Lung microvascular endothelial cell (primary cell): ENCODE measurements at regions not wholly inside any gene's neighbourhood (a gene's known extent, or its start where the extent isn't known, plus 50 kb on each side); places are given as distances from the start of the nearest gene placed in this dataset.
A peak's percentile ranks its signal among the peaks of the same experiment; 100 is the strongest.

ENCODE experiments used
- DNase-seq, 2 donors: peaks; one replicate each; pipeline versions ENCODE4 v3.0.0 to v3.0.0-alpha.2; 2010; ENCODE audit warnings: low read depth in 2 of 2

DNA sequence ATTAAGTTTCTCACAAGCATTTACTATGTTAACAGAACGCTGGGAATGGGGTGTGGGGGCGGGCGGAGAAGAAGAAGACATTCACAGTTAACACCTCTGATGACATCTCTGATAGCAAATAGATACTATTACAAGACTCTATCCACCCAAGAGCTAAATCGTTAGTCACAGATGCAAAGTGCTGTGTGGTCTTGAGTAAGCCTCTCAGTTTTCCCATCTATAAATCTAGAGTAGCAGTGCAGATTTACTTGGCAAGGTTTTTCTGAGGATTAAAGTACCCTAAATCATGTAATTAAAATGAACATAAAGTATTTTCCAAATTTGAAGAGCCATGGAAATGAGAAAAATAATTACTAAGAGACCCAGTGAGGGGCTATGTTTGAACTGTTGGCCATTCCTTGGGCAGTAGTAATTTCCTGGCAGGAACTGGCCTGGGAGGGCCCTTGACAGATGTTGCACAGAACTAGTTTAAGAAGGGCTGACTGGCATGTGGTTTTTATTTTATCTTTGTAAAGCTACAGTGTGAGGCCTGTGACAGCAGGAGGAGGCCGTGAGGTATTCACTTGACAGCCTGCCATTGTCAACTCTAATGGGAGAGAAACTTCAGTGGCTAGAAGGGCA lies 58.7 kb upstream of the APOBEC4 start:
- peak; percentile 18 to 75 for DNase-seq

DNA sequence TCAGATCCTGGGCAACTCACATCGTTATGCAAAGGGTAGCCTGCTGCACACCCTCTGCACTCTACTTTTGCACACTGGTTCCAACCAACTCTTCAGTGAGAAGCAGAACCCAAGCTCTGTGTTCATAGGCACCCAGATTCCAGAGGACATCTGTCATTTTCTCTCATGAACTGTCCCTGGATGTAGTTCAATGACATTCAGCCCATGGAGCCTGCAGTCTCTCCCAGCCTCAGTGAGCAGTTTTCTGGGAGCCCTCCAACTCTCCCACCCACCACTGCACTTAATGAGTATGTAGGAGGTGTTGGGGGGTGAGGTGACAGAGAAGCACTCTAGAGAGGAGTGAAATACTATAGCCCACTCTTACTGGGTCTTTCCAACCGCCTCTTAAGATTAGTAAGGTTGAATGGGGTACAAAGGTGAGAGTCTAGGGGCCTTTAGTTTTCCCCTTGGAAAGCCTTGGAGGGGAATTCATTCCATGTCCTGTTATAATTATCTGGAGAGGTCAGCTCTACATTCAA lies 58.1 kb upstream of the APOBEC4 start:
- no peak for DNase-seq

DNA sequence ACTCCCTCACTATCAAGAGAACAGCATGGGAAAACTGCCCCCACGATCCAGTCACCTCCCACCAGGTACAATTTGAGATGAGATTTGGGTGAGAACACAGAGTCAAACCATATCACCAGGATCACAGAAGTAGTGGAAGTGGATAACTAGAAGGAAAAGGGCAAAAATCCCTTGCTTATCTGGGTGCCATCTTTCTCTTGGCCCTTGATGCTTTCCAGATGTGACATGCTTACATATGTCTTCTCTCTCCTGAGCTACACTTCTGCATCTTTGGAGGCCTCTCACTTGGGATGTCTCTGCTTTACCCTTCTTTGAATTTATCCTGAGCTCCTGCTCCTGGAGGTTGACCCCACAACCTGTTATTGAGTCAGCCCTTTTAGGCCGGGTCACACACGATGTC lies 57.6 kb upstream of the APOBEC4 start:
- DNase-seq = no peak

DNA sequence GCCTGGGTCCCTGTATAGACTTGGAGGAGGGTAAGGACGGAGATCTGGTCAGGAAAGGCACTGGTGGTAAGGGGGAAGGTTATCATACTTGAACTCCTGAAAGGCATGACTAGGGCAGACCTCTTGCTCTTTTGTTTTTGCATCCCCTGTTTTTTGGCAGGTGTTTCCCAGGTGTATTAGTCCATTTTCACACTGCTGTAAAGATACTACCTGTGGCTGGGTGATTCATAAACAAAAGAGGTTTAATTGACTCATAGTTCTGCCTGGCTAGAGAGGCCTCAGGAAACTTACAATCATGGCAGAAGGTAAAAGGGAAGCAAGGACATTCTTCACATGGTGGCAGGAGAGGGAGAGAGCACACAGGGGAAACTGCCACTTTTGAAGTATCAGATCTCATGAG lies 57.2 kb upstream of the APOBEC4 start:
- DNase-seq = no peak

DNA sequence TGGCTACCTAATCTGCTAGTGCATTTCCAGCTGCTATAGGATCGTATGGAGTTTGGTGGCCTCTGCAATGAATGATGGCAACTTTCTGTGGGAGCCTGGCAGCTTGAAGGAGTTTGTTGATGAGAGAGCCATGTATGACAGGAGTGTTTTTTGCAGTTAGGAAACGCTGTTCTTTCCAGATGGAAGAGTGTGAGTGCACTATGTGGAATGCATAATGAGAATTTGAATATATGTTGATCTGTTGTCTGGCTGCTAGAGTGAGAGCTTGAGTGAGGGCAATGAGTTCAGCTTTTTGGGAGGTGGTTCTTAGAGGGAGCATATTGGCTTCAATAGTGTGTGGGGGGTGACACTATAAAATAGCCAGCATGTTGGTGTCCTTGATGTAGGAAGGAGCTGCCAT lies 51.0 kb upstream of the APOBEC4 start:
- DNase-seq = no peak
